ENCODE measurements at regions not wholly inside any gene's neighbourhood (a gene's known extent, or its start where the extent isn't known, plus 50 kb on each side); places are given as distances from the start of the nearest gene placed in this dataset.

DNA sequence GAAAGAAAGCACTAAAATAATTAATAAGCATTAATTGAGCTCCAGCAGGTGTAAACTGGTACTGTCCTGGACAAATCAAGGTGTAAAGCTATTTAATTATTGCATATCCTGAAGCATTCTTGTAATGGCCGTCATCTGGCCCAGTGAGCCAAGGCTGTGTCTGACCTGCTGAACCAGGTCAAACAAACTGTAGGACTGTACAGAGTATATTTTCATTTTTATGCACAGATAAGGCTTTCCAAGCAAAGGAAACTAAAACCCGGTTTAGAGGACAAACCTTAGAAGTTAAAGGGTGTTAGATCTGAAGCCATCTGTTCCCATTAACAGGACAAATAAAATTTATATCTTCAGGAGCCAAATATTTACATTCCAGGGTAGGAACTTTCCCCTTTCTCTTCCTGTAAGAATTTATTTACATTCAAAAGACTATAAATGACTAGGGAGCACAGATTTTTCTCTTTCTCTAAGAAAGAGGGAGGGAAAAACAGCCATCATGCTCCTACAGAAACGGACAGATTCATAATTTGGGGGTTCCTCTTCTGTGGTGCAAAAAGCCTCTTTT, 69.8 kb downstream of the ESM1 start:
- H3K27me3 ChIP-seq (ENCODE audit: insufficient read depth, low read length, poor library complexity, severe bottlenecking), result no peaks in the 10 kb centered on the region
- TF ChIP-seq, protein P1, sequence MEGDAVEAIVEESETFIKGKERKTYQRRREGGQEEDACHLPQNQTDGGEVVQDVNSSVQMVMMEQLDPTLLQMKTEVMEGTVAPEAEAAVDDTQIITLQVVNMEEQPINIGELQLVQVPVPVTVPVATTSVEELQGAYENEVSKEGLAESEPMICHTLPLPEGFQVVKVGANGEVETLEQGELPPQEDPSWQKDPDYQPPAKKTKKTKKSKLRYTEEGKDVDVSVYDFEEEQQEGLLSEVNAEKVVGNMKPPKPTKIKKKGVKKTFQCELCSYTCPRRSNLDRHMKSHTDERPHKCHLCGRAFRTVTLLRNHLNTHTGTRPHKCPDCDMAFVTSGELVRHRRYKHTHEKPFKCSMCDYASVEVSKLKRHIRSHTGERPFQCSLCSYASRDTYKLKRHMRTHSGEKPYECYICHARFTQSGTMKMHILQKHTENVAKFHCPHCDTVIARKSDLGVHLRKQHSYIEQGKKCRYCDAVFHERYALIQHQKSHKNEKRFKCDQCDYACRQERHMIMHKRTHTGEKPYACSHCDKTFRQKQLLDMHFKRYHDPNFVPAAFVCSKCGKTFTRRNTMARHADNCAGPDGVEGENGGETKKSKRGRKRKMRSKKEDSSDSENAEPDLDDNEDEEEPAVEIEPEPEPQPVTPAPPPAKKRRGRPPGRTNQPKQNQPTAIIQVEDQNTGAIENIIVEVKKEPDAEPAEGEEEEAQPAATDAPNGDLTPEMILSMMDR (conservative IDR thresholded peaks at IDR 0.05; ENCODE audit: low read length), result no peak
- no peak for TF ChIP-seq EZH2phosphoT487 (IDR thresholded peaks at IDR 0.05; ENCODE audit: borderline replicate concordance)
- H3K36me3 ChIP-seq (ENCODE audit: insufficient read depth, low read length), result no peaks in the 10 kb centered on the region
- no peaks in the 10 kb centered on the region for H4K20me1 ChIP-seq (ENCODE audit: insufficient read depth, low read length, poor library complexity, severe bottlenecking)
- no peak overlapping the region for H3K9ac ChIP-seq (ENCODE audit: low read depth, low read length, poor library complexity, severe bottlenecking)
- H3K9me2 ChIP-seq (replicated peaks; ENCODE audit: low read depth, low read length), result no peaks in the 10 kb centered on the region
- H3K4me2 ChIP-seq (ENCODE audit: low read depth, low read length, poor library complexity, severe bottlenecking), result no peak overlapping the region
- H3K4me3 ChIP-seq (ENCODE audit: low read length, poor library complexity, severe bottlenecking), result no peak overlapping the region
- H3K79me2 ChIP-seq (ENCODE audit: insufficient read depth, low read length), result no peaks in the 10 kb centered on the region
- no peak overlapping the region for H2AFZ ChIP-seq (ENCODE audit: low read length)
- H3K9me3 ChIP-seq (ENCODE audit: insufficient read depth, low read depth, low read length), result no peaks in the 10 kb centered on the region
- no peaks in the 10 kb centered on the region for H3K4me1 ChIP-seq (ENCODE audit: insufficient read depth, low read length, poor library complexity, severe bottlenecking)
- no peaks in the 10 kb centered on the region for H3F3A ChIP-seq (ENCODE audit: low read depth)

DNA sequence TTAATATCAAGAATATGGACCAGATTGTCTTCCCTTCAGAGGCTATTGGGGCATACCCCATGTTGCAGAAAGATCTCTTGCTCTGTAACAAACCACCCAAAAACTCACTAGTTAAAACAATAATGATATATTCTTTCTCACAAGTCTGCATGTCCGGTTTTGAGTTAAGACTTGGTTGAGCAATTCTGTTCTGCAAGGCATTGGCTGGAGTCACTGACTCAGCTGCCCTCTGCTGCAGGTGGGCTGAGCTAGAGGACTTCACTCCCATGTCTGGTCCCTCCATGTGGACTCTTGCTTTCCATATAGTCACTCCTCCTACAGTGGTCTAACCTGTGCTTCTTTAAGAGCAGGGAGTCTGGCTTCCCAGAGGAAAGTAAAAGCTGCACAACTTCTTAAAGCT, 73.4 kb downstream of the ESM1 start:
- H3K9ac ChIP-seq (ENCODE audit: low read depth, low read length, poor library complexity, severe bottlenecking), result no peak overlapping the region
- H3K4me3 ChIP-seq (ENCODE audit: low read length, poor library complexity, severe bottlenecking), result no peak overlapping the region
- no peak overlapping the region for H3K4me2 ChIP-seq (ENCODE audit: low read depth, low read length, poor library complexity, severe bottlenecking)
- TF ChIP-seq, protein P1 (conservative IDR thresholded peaks at IDR 0.05; ENCODE audit: low read length), result no peak
- TF ChIP-seq EZH2phosphoT487 (IDR thresholded peaks at IDR 0.05; ENCODE audit: borderline replicate concordance), result no peak
- H3F3A ChIP-seq (ENCODE audit: low read depth), result no peaks in the 10 kb centered on the region
- no peaks in the 10 kb centered on the region for H3K4me1 ChIP-seq (ENCODE audit: insufficient read depth, low read length, poor library complexity, severe bottlenecking)
- H2AFZ ChIP-seq (ENCODE audit: low read length), result no peak overlapping the region
- H3K79me2 ChIP-seq (ENCODE audit: insufficient read depth, low read length), result no peaks in the 10 kb centered on the region
- no peaks in the 10 kb centered on the region for H4K20me1 ChIP-seq (ENCODE audit: insufficient read depth, low read length, poor library complexity, severe bottlenecking)
- H3K9me3 ChIP-seq (ENCODE audit: insufficient read depth, low read depth, low read length), result no peaks in the 10 kb centered on the region
- no peaks in the 10 kb centered on the region for H3K9me2 ChIP-seq (replicated peaks; ENCODE audit: low read depth, low read length)
- no peaks in the 10 kb centered on the region for H3K27me3 ChIP-seq (ENCODE audit: insufficient read depth, low read length, poor library complexity, severe bottlenecking)
- no peaks in the 10 kb centered on the region for H3K36me3 ChIP-seq (ENCODE audit: insufficient read depth, low read length)

DNA sequence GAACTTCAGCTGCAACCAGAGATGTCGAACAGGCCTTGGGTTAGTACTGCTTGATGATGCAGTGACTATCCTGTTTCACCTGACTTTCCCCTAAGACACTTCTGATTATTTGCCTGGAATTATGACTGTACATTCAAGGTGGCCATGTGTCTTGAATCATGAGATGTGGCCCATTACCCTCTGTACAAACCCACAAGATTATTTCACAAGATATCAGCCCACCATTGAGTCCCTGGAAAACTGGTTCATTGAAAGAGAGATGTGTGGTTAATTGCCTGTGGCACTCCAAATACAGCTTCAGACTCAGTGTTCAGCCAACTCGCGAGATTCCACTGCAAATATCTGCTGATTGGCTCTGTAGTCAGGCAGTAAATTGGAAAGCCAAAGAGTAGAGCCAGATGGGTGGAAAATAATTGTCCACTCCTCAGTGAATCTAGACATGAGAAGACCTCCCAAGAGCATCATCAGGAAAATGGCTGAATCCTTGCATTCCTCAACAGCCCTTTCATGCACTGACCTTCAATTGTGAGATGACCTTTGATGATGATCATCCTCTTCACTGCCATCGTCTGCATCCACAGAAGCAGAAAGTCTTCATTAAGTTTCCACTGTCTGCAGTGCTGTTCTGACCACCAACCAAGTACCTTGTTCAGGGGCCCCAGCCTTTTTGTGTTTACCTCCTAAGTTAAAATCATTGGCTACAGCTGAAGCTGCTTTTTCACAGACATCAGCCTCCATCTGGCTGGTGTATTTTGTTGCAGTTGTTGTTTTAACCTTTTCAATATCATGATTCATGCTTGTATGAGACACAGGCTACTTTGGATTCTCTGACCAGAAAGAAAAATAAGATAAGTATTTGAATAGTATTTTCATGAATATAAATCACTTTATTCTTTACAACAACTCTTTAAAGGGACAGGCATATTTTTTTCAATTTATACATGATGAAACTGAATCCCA, 75.2 kb downstream of the ESM1 start:
- no peak overlapping the region for H3K4me2 ChIP-seq (ENCODE audit: low read depth, low read length, poor library complexity, severe bottlenecking)
- no peak overlapping the region for H3K9ac ChIP-seq (ENCODE audit: low read depth, low read length, poor library complexity, severe bottlenecking)
- no peaks in the 10 kb centered on the region for H3K9me3 ChIP-seq (ENCODE audit: insufficient read depth, low read depth, low read length)
- H2AFZ ChIP-seq (ENCODE audit: low read length), result no peak overlapping the region
- no peaks in the 10 kb centered on the region for H3K36me3 ChIP-seq (ENCODE audit: insufficient read depth, low read length)
- H3K27me3 ChIP-seq (ENCODE audit: insufficient read depth, low read length, poor library complexity, severe bottlenecking), result no peaks in the 10 kb centered on the region
- H3K9me2 ChIP-seq (replicated peaks; ENCODE audit: low read depth, low read length), result no peaks in the 10 kb centered on the region
- no peaks in the 10 kb centered on the region for H4K20me1 ChIP-seq (ENCODE audit: insufficient read depth, low read length, poor library complexity, severe bottlenecking)
- no peaks in the 10 kb centered on the region for H3F3A ChIP-seq (ENCODE audit: low read depth)
- no peaks in the 10 kb centered on the region for H3K79me2 ChIP-seq (ENCODE audit: insufficient read depth, low read length)
- H3K4me1 ChIP-seq (ENCODE audit: insufficient read depth, low read length, poor library complexity, severe bottlenecking), result no peaks in the 10 kb centered on the region
- TF ChIP-seq, protein P1 (conservative IDR thresholded peaks at IDR 0.05; ENCODE audit: low read length), result no peak
- TF ChIP-seq EZH2phosphoT487 (IDR thresholded peaks at IDR 0.05; ENCODE audit: borderline replicate concordance), result no peak
- H3K4me3 ChIP-seq (ENCODE audit: low read length, poor library complexity, severe bottlenecking), result no peak overlapping the region

All from Loucy (cell line).